Neural cell (in vitro differentiated cells): ENCODE measurements at regions not wholly inside any gene's neighbourhood (a gene's known extent, or its start where the extent isn't known, plus 50 kb on each side); places are given as distances from the start of the nearest gene placed in this dataset.

ENCODE experiments used
- CTCF ChIP-seq: fragments of 450-650 bp; IDR thresholded peaks from 2 replicates; pipeline ENCODE4 v1.5.1; 2014; ENCODE audit warnings: antibody characterized with exemption, mild to moderate bottlenecking, moderate library complexity; ENCODE audit not compliant: poor library complexity, severe bottlenecking
- RAD21 ChIP-seq: fragments of 450-650 bp; conservative IDR thresholded peaks from 2 replicates; pipeline ENCODE4 v1.6.1; 2014; ENCODE audit warnings: antibody characterized with exemption, mild to moderate bottlenecking, moderate library complexity

DNA sequence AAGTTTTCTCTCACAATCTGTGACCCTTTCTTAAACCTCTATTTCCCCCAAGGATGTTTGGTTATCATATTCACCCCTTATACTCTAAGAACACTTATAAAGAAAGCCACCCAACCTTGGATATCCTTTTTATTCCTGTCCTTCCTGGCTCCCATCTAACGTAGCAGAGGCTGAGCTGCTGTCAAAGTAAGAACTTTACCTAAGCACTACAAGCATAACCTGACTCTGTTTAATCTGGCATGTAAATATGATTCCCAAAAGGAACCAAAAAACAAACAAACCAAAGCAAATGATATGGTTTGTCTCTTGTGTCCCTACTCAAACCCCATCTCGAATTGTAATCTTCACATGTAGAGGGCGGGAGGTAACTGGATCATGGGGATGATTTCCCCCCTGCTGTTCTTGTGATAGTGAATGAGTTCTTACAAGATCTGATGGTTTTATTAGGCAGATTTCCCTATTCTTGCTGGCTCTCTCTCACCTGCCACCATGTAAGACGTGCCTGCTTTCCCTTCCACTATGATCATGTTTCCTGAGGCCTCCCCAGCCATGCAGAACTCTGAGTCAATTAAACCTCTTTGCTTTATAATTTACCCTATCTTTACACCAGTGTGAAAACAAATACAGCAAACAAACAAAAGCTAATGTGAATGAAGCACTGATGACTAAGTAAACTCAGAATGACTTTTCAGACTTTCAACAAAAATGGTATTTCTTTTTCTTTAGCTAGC lies 72.7 kb upstream of the SPOPL start:
- TF ChIP-seq CTCF = no peak
- no peak for TF ChIP-seq RAD21
